ENCODE measurements at regions not wholly inside any gene's neighbourhood (a gene's known extent, or its start where the extent isn't known, plus 50 kb on each side); places are given as distances from the start of the nearest gene placed in this dataset.

GRCh38 chr5:136510481-136510880 is 145.1 kb upstream of the TRPC7 start:
- intact Hi-C loops (cut with micrococcal nuclease) = no loop called here
- H3K27ac Mint-ChIP-seq = no peak overlapping the region
- no peaks in the 10 kb centered on the region for H3K36me3 Mint-ChIP-seq
- ChIA-PET CTCF (no interaction called here), POLR2A (no interaction called here)
- H3K27me3 Mint-ChIP-seq = no peaks in the 10 kb centered on the region
- H3K4me3 Mint-ChIP-seq = no peak overlapping the region
- H3K9me3 Mint-ChIP-seq = no peaks in the 10 kb centered on the region
- H3K4me1 Mint-ChIP-seq (ENCODE audit: low read depth) = no peaks in the 10 kb centered on the region
- no peak for DNase-seq

- Mint-ChIP-seq H3K4me1 (ENCODE audit: low read depth) (no peaks in the 10 kb centered on the region), H3K27ac (no peak overlapping the region), H3K27me3 (no peaks in the 10 kb centered on the region), H3K9me3 (no peaks in the 10 kb centered on the region), H3K36me3 (no peaks in the 10 kb centered on the region), H3K4me3 (no peak overlapping the region)
- ChIA-PET POLR2A (no interaction called here), CTCF (no interaction called here)
- no peak for DNase-seq
- intact Hi-C loops (cut with micrococcal nuclease) = no loop called here
Measured at GRCh38 chr5:136506131-136506530, 140.8 kb upstream of the TRPC7 start.

GRCh38 chr5:136501133-136501532 is 135.8 kb upstream of the TRPC7 start:
- intact Hi-C loops (cut with micrococcal nuclease) = no loop called here
- H3K9me3 Mint-ChIP-seq = peaks cover 11% of the 10 kb centered on the region
- H3K27me3 Mint-ChIP-seq = no peaks in the 10 kb centered on the region
- no peaks in the 10 kb centered on the region for H3K4me1 Mint-ChIP-seq (ENCODE audit: low read depth)
- no peak overlapping the region for H3K4me3 Mint-ChIP-seq
- DNase-seq = no peak
- H3K27ac Mint-ChIP-seq = no peak overlapping the region
- no peaks in the 10 kb centered on the region for H3K36me3 Mint-ChIP-seq
- CTCF ChIA-PET = no interaction called here
- POLR2A ChIA-PET = no interaction called here

- CTCF ChIA-PET = no interaction called here
- intact Hi-C loops (cut with micrococcal nuclease) = no loop called here
Measured at GRCh38 chr5:136492587-136492986, 127.2 kb upstream of the TRPC7 start.

GRCh38 chr5:136491806-136492205 is 126.5 kb upstream of the TRPC7 start:
- no peak for DNase-seq
- H3K4me3 Mint-ChIP-seq = no peak overlapping the region
- ChIA-PET CTCF (no interaction called here), POLR2A (no interaction called here)
- peaks cover 2% of the 10 kb centered on the region for H3K9me3 Mint-ChIP-seq
- H3K27me3 Mint-ChIP-seq = no peaks in the 10 kb centered on the region
- intact Hi-C loops (cut with micrococcal nuclease) = no loop called here
- H3K4me1 Mint-ChIP-seq (ENCODE audit: low read depth) = no peaks in the 10 kb centered on the region
- no peaks in the 10 kb centered on the region for H3K36me3 Mint-ChIP-seq
- no peak overlapping the region for H3K27ac Mint-ChIP-seq

More at GRCh38 chr5:136492587-136492986, 127.2 kb upstream of the TRPC7 start:
- Mint-ChIP-seq H3K9me3 (peaks cover 2% of the 10 kb centered on the region), H3K27ac (no peak overlapping the region), H3K4me1 (ENCODE audit: low read depth) (no peaks in the 10 kb centered on the region), H3K36me3 (no peaks in the 10 kb centered on the region), H3K4me3 (no peak overlapping the region), H3K27me3 (no peaks in the 10 kb centered on the region)
- POLR2A ChIA-PET = no interaction called here
- no peak for DNase-seq

GRCh38 chr5:136484808-136485325 is 119.5 kb upstream of the TRPC7 start:
- POLR2A ChIA-PET = no interaction called here
- no peak overlapping the region for H3K4me3 Mint-ChIP-seq
- no peaks in the 10 kb centered on the region for H3K36me3 Mint-ChIP-seq
- no peaks in the 10 kb centered on the region for H3K27me3 Mint-ChIP-seq
- intact Hi-C loops (cut with micrococcal nuclease) = no loop called here
- no peaks in the 10 kb centered on the region for H3K4me1 Mint-ChIP-seq (ENCODE audit: low read depth)
- CTCF ChIA-PET = no interaction called here
- no peaks in the 10 kb centered on the region for H3K9me3 Mint-ChIP-seq
- H3K27ac Mint-ChIP-seq = no peak overlapping the region
- DNase-seq = no peak

GRCh38 chr5:136482206-136482605 is 116.9 kb upstream of the TRPC7 start:
- Mint-ChIP-seq H3K4me1 (ENCODE audit: low read depth) (no peaks in the 10 kb centered on the region), H3K9me3 (no peaks in the 10 kb centered on the region), H3K27me3 (no peaks in the 10 kb centered on the region), H3K4me3 (no peak overlapping the region), H3K27ac (no peak overlapping the region), H3K36me3 (no peaks in the 10 kb centered on the region)
- DNase-seq = no peak
- ChIA-PET CTCF (no interaction called here), POLR2A (no interaction called here)
- intact Hi-C loops (cut with micrococcal nuclease) = no loop called here

- intact Hi-C loops (cut with micrococcal nuclease) = no loop called here
- H3K27me3 Mint-ChIP-seq = no peaks in the 10 kb centered on the region
- no peak overlapping the region for H3K27ac Mint-ChIP-seq
- H3K4me1 Mint-ChIP-seq (ENCODE audit: low read depth) = no peaks in the 10 kb centered on the region
- no peak for DNase-seq
- H3K9me3 Mint-ChIP-seq = no peaks in the 10 kb centered on the region
- ChIA-PET CTCF (no interaction called here), POLR2A (no interaction called here)
- H3K36me3 Mint-ChIP-seq = no peaks in the 10 kb centered on the region
- H3K4me3 Mint-ChIP-seq = no peak overlapping the region
Measured at GRCh38 chr5:136474466-136474865, 109.1 kb upstream of the TRPC7 start.

GRCh38 chr5:136467632-136468031 is 102.3 kb upstream of the TRPC7 start:
- H3K36me3 Mint-ChIP-seq = no peaks in the 10 kb centered on the region
- H3K9me3 Mint-ChIP-seq = peaks cover 2% of the 10 kb centered on the region
- H3K4me1 Mint-ChIP-seq (ENCODE audit: low read depth) = no peaks in the 10 kb centered on the region
- H3K27me3 Mint-ChIP-seq = no peaks in the 10 kb centered on the region
- CTCF ChIA-PET = no interaction called here
- H3K4me3 Mint-ChIP-seq = no peak overlapping the region
- intact Hi-C loops (cut with micrococcal nuclease) = no loop called here
- POLR2A ChIA-PET = no interaction called here
- no peak for DNase-seq
- no peak overlapping the region for H3K27ac Mint-ChIP-seq

GRCh38 chr5:136466041-136466415 is 100.7 kb upstream of the TRPC7 start:
- ChIA-PET POLR2A (no interaction called here), CTCF (no interaction called here)
- no peaks in the 10 kb centered on the region for H3K4me1 Mint-ChIP-seq (ENCODE audit: low read depth)
- H3K9me3 Mint-ChIP-seq = peaks cover 2% of the 10 kb centered on the region
- intact Hi-C loops (cut with micrococcal nuclease) = no loop called here
- H3K36me3 Mint-ChIP-seq = no peaks in the 10 kb centered on the region
- no peak for DNase-seq
- no peak overlapping the region for H3K27ac Mint-ChIP-seq
- no peak overlapping the region for H3K4me3 Mint-ChIP-seq
- no peaks in the 10 kb centered on the region for H3K27me3 Mint-ChIP-seq

- H3K4me3 Mint-ChIP-seq = no peak overlapping the region
- intact Hi-C loops (cut with micrococcal nuclease) = no loop called here
- no peak for DNase-seq
- no peaks in the 10 kb centered on the region for H3K4me1 Mint-ChIP-seq (ENCODE audit: low read depth)
- H3K36me3 Mint-ChIP-seq = no peaks in the 10 kb centered on the region
- H3K27me3 Mint-ChIP-seq = no peaks in the 10 kb centered on the region
- ChIA-PET POLR2A (no interaction called here), CTCF (no interaction called here)
- no peak overlapping the region for H3K27ac Mint-ChIP-seq
- no peaks in the 10 kb centered on the region for H3K9me3 Mint-ChIP-seq
Measured at GRCh38 chr5:136458481-136458880, 93.1 kb upstream of the TRPC7 start.

GRCh38 chr5:136457390-136458013 is 92.2 kb upstream of the TRPC7 start:
- intact Hi-C loops (cut with micrococcal nuclease) = no loop called here
- ChIA-PET CTCF (no interaction called here), POLR2A (no interaction called here)
- Mint-ChIP-seq H3K4me3 (no peak overlapping the region), H3K9me3 (no peaks in the 10 kb centered on the region), H3K27me3 (no peaks in the 10 kb centered on the region), H3K4me1 (ENCODE audit: low read depth) (no peaks in the 10 kb centered on the region), H3K27ac (no peak overlapping the region), H3K36me3 (no peaks in the 10 kb centered on the region)
- DNase-seq = no peak

- Mint-ChIP-seq H3K36me3 (no peaks in the 10 kb centered on the region), H3K27ac (no peak overlapping the region), H3K27me3 (no peaks in the 10 kb centered on the region), H3K4me1 (ENCODE audit: low read depth) (no peaks in the 10 kb centered on the region), H3K9me3 (no peaks in the 10 kb centered on the region), H3K4me3 (no peak overlapping the region)
- DNase-seq = no peak
- CTCF ChIA-PET = no interaction called here
- POLR2A ChIA-PET = no interaction called here
- intact Hi-C loops (cut with micrococcal nuclease) = no loop called here
Measured at GRCh38 chr5:136455409-136455808, 90.1 kb upstream of the TRPC7 start.
